B cell (primary cell): ENCODE measurements at regions not wholly inside any gene's neighbourhood (a gene's known extent, or its start where the extent isn't known, plus 50 kb on each side); places are given as distances from the start of the nearest gene placed in this dataset.

Experiments
- EZH2 ChIP-seq: IDR thresholded peaks from 2 replicates; pipeline ENCODE4 v1.6.1; 2012; ENCODE audit warnings: borderline replicate concordance, low read depth, mild to moderate bottlenecking, moderate library complexity, low read length; ENCODE audit not compliant: insufficient read depth, poor library complexity, severe bottlenecking
- TF ChIP-seq, protein P1 (sequence below): fragments of 200-600 bp; IDR thresholded peaks from one replicate; pipeline ENCODE4 v1.8.0; 2022; ENCODE audit warnings: antibody characterized with exemption, mild to moderate bottlenecking

DNA sequence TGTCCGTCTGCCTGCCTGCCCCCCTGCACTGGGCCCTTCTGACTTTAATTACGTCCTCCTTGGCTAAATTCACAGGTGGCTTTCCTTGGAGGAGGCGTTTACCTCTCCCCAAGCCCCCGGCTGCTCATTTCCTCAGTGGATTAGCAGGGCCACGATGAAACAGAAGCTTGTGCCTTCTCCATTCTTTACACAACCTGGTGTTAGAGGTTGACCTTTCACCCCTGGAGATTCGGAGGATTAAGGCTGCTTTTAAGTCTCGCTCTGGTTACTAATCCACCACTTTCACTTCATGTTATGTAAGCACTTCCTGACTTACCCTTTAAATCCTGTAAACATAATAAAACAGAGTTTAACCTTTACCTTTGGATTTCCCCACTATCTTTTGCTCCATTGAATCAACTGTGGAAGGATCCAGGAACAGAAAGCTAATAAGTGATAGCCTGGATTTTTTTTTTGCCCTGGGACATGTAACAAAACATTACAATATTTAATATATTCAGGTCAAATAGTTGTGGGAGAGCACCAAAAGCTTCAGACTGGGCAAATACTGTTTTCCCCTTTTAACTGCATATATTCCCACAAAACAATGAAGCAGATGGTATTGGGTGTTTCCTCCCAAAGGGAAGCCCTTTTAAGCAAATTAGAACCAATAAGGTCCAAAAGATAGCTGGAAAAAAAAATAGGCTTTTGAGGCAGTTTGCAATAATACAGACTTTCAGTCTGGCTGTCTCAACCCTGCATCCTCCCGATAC, 370.2 kb downstream of the EN1 start:
- TF ChIP-seq, protein P1, sequence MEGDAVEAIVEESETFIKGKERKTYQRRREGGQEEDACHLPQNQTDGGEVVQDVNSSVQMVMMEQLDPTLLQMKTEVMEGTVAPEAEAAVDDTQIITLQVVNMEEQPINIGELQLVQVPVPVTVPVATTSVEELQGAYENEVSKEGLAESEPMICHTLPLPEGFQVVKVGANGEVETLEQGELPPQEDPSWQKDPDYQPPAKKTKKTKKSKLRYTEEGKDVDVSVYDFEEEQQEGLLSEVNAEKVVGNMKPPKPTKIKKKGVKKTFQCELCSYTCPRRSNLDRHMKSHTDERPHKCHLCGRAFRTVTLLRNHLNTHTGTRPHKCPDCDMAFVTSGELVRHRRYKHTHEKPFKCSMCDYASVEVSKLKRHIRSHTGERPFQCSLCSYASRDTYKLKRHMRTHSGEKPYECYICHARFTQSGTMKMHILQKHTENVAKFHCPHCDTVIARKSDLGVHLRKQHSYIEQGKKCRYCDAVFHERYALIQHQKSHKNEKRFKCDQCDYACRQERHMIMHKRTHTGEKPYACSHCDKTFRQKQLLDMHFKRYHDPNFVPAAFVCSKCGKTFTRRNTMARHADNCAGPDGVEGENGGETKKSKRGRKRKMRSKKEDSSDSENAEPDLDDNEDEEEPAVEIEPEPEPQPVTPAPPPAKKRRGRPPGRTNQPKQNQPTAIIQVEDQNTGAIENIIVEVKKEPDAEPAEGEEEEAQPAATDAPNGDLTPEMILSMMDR = no peak
- no peak for TF ChIP-seq EZH2
